Lung (tissue), 11 donors: ENCODE measurements at regions not wholly inside any gene's neighbourhood (a gene's known extent, or its start where the extent isn't known, plus 50 kb on each side); places are given as distances from the start of the nearest gene placed in this dataset.

Experiments used
- ATAC-seq: fragments of 200-7000 bp; cut with Tn5 transposase; one replicate; pipeline ENCODE4 v1.9.1; 2020; ENCODE audit warnings: moderate number of reproducible peaks; ENCODE audit not compliant: insufficient read depth, low FRiP score
- DNase-seq, 3 donors: peaks; one replicate each; pipeline ENCODE4 v3.0.0-alpha.2; 2013 to 2017
- H3K27ac ChIP-seq, 2 donors: one replicate each; pipeline ENCODE4 v1.5.1; 2013; ENCODE audit warnings: mild to moderate bottlenecking in 2 of 2, moderate library complexity in 2 of 2, control low read depth in 1 of 2, inconsistent platforms in 1 of 2, low read depth in 1 of 2, low read length in 1 of 2
- H3K27me3 ChIP-seq, 3 donors: one replicate each; pipeline ENCODE4 v1.5.1; 2013; ENCODE audit warnings: low read length in 2 of 3; ENCODE audit not compliant: control insufficient read depth in 3 of 3, insufficient read depth in 3 of 3
- H3K36me3 ChIP-seq, 4 donors: one replicate each; pipeline ENCODE4 v1.5.1; 2013; ENCODE audit warnings: low read length in 4 of 4, mild to moderate bottlenecking in 1 of 4, moderate library complexity in 1 of 4; ENCODE audit not compliant: control insufficient read depth in 4 of 4, insufficient read depth in 4 of 4
- H3K4me1 ChIP-seq, 5 donors: one replicate each; pipeline ENCODE4 v1.5.1; 2013; ENCODE audit warnings: low read length in 5 of 5, mild to moderate bottlenecking in 2 of 5, moderate library complexity in 1 of 5; ENCODE audit not compliant: control insufficient read depth in 5 of 5, insufficient read depth in 5 of 5
- H3K4me3 ChIP-seq: one replicate; pipeline ENCODE4 v1.5.1; 2013; ENCODE audit warnings: mild to moderate bottlenecking, control low read depth, moderate library complexity
- H3K9ac ChIP-seq, 2 donors: one replicate each; pipeline ENCODE4 v1.5.1; 2013; ENCODE audit warnings: low read length in 2 of 2, control low read depth in 1 of 2; ENCODE audit not compliant: insufficient read depth in 1 of 2
- H3K9me3 ChIP-seq, 4 donors: one replicate each; pipeline ENCODE4 v1.5.1; 2013; ENCODE audit warnings: low read length in 3 of 4, mild to moderate bottlenecking in 1 of 4, moderate library complexity in 1 of 4; ENCODE audit not compliant: control insufficient read depth in 4 of 4, insufficient read depth in 3 of 4
- WGBS, 2 donors: extraction: QIAGEN DNeasy Blood & Tissue Kit; methylation state at CpG; one replicate each; pipeline ENCODE4 v1.1.7; 2013; 5-methylcytosine and 5-hydroxymethylcytosine counted together
- TF ChIP-seq, protein P1 (sequence below): IDR thresholded peaks from 2 replicates; pipeline ENCODE4 v1.5.1; 2012; ENCODE audit warnings: mild to moderate bottlenecking; ENCODE audit errors: control extremely low read depth, extremely low read depth
- donor health status: control.
- donor health status: control.
- donor health status: Bipolar disorder and iron deficiency.
- donor health status: healthy.
- donor health status: DM: yes; HTN: yes; CAD: no.

DNA sequence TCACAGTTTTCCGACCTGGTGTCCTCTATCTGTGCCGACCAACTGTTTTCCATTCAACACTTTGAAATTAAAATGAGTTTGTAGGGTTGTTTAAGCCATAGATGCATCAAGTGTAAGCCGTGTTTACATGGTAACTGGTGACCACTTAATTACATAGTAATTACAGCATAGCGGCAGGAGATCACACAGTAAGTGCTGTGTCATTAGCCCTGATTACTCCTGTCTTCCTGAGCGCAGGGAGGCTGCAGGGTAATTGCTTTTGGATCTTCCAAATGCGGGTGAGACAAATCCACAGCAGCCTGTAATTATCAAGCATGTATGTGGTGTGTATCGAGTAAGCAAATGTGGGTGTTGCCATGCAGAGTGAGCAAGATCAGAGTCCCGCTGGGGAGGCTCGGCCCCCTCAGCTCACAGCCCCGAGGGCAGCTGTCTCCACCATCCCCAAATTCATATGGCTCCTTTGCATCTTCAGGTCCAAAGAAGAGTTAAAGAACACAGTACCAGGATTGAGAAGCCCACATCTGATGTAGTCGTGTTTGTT is 71.5 kb upstream of the HDAC4 start:
- H3K27ac ChIP-seq = no peak overlapping the region
- H3K36me3 ChIP-seq = no peaks in the 10 kb centered on the region
- WGBS, 2 donors = 71 to 74% methylated on average over 11 of the region's 11 CpGs
- no peak overlapping the region for H3K9ac ChIP-seq
- no peaks in the 10 kb centered on the region for H3K4me1 ChIP-seq
- no peak overlapping the region for H3K4me3 ChIP-seq
- H3K9me3 ChIP-seq = peaks cover 0 to 2% (median 0%) of the 10 kb centered on the region in 4 donors
- H3K27me3 ChIP-seq = no peaks in the 10 kb centered on the region
- TF ChIP-seq, protein P1, sequence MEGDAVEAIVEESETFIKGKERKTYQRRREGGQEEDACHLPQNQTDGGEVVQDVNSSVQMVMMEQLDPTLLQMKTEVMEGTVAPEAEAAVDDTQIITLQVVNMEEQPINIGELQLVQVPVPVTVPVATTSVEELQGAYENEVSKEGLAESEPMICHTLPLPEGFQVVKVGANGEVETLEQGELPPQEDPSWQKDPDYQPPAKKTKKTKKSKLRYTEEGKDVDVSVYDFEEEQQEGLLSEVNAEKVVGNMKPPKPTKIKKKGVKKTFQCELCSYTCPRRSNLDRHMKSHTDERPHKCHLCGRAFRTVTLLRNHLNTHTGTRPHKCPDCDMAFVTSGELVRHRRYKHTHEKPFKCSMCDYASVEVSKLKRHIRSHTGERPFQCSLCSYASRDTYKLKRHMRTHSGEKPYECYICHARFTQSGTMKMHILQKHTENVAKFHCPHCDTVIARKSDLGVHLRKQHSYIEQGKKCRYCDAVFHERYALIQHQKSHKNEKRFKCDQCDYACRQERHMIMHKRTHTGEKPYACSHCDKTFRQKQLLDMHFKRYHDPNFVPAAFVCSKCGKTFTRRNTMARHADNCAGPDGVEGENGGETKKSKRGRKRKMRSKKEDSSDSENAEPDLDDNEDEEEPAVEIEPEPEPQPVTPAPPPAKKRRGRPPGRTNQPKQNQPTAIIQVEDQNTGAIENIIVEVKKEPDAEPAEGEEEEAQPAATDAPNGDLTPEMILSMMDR = no peak
- DNase-seq = no peak
- ATAC-seq = no peak

DNA sequence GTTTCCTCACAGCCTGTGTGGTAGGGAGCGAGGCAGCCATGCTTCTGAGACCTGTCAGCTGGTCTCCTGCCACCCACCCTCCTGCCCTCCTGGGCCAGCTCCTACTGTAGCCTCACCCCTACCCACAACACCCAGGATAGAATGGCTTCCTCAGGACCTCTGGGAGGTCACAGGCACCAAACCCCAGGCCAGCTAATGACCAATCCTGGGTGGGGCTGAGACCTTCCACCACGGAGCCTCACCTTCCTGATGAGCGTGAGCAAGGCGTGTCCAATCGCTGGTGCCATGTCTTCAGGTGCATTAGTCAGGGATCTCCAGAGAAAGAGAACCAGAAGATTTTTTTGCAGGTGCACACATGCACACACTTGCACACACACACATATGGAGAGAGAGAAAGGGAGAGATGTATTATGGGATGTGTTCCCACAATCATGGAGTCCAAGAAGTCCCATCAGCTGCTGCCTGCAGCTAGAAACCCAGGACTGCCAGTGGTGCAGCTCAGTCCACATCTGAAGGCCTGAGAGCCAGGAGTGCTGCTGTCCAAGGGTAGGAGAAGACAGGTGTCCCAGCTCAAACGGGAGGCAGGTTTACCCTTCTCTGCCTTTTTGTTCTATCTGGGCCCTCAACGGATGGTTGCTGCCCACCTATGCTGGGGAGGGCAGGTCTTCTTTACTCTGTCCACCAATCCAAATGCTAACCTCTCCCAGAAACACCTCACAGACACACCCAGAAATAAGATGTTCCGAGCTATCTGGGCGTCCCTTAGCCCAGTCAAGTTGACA is 70.4 kb upstream of the HDAC4 start:
- Histone ChIP-seq H3K27ac (no peak overlapping the region), H3K27me3 (no peaks in the 10 kb centered on the region), H3K4me1 (no peaks in the 10 kb centered on the region), H3K9ac (no peak overlapping the region), H3K36me3 (no peaks in the 10 kb centered on the region), H3K4me3 (no peak overlapping the region), H3K9me3 (peaks cover 0 to 2% (median 0%) of the 10 kb centered on the region in 4 donors)
- TF ChIP-seq, protein P1 = no peak
- ATAC-seq = no peak
- DNase-seq = no peak
- 92 to 96% methylated on average over 9 of the region's 9 CpGs for WGBS, 2 donors

DNA sequence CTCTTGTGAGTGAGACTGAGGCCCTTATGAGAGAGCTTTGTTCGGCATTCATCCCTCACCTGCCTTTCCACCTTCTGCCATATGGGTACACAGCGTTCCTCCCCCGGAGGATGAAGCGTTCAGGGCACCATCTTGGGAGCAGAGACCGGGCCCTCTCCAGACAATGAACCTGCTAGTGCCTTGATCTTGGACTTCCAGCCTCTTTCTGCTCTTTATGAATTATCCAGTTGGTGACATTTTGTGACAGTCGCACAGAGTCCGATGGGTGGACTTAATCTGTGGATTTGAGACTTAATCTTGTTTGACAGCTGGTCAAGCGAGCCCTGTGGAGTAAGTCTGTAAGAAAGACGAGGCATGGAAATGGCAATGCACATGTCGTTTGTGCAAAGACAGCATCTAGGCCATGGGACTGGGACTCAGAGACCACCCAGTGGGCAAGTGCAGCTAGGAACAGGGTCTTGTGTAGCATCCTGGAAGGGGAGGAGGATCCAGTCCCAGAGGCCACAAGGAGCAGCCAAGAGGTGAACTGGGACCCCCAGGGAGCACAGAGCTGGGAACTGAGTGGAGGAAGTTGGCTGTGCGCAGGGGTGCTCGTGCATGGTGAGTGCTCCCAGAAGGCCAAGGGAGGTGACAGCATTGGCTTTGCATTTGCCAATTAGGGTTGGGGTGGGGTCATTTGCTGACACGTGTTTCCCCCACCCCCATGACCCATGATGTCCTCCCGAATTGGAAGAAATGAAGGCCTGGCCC is 69.5 kb upstream of the HDAC4 start:
- Histone ChIP-seq H3K27me3 (no peaks in the 10 kb centered on the region), H3K36me3 (no peaks in the 10 kb centered on the region), H3K4me3 (no peak overlapping the region), H3K9me3 (peaks cover 0 to 2% (median 0%) of the 10 kb centered on the region in 4 donors), H3K9ac (no peak overlapping the region), H3K27ac (no peak overlapping the region), H3K4me1 (no peaks in the 10 kb centered on the region)
- 91 to 95% methylated on average over 14 of the region's 14 CpGs for WGBS, 2 donors
- TF ChIP-seq, protein P1 = no peak
- ATAC-seq = no peak
- no peak for DNase-seq
